Fibroblast of pulmonary artery (primary cell): ENCODE measurements at regions not wholly inside any gene's neighbourhood (a gene's known extent, or its start where the extent isn't known, plus 50 kb on each side); places are given as distances from the start of the nearest gene placed in this dataset.
"Not testable (repeated sequence)": the region's sequence is repeated elsewhere in the genome, so short reads cannot be mapped to it uniquely, and the experiment has no call there.

Experiments used
- DNase-seq: peaks from one replicate; pipeline ENCODE4 v3.0.0-alpha.2; 2010; ENCODE audit warnings: low read depth
- H3K4me3 ChIP-seq: replicated peaks from 2 replicates; pipeline ENCODE4 v1.5.1; 2011; ENCODE audit warnings: low read depth, mild to moderate bottlenecking, control low read depth, low read length, moderate library complexity
- TF ChIP-seq, protein P1 (sequence below): IDR thresholded peaks from 2 replicates; pipeline ENCODE4 v1.5.1; 2011; ENCODE audit warnings: mild to moderate bottlenecking, control low read depth, low read length, inconsistent platforms; ENCODE audit errors: missing control alignments

DNA sequence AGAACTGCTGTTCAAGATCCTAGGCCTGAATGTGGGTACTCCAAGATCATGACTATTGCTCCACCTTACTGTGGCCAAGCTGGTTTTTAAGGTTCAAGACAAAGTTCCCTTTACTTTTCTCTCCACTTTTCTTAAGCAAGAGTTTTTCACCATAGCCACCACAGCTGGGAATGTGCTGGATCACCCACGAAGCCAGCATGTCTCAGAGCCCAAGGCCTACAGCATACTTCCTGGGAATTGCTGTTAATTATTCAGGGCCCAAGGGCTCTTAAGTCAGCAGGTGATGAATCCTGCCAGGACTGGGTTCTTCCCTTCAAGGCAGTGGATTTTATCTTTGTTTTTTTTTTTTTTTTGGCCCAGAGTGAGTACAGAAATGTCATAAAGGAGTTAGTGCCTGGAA, 149.4 kb upstream of the TUSC1 start:
- TF ChIP-seq, protein P1, sequence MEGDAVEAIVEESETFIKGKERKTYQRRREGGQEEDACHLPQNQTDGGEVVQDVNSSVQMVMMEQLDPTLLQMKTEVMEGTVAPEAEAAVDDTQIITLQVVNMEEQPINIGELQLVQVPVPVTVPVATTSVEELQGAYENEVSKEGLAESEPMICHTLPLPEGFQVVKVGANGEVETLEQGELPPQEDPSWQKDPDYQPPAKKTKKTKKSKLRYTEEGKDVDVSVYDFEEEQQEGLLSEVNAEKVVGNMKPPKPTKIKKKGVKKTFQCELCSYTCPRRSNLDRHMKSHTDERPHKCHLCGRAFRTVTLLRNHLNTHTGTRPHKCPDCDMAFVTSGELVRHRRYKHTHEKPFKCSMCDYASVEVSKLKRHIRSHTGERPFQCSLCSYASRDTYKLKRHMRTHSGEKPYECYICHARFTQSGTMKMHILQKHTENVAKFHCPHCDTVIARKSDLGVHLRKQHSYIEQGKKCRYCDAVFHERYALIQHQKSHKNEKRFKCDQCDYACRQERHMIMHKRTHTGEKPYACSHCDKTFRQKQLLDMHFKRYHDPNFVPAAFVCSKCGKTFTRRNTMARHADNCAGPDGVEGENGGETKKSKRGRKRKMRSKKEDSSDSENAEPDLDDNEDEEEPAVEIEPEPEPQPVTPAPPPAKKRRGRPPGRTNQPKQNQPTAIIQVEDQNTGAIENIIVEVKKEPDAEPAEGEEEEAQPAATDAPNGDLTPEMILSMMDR, result no peak
- DNase-seq, result no peak
- no peak overlapping the region for H3K4me3 ChIP-seq

DNA sequence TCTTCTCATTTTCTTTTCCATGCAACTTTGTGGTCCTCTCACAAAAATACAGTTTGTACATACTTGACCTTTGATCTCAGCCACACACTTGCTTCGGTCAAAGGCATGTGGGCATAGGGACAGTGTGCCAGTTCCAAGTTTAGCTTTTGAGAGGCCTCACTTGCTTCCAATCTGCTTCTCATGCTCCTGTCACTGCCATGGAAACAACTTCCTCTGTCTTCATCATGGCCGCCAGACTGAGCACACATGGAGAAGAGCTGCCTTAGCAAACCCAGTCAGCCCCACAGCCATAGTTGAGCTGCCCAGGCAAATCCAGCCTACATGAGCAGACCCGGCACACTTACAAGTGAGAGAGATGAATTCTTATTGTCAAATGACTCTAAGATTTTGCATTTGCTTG, 138.2 kb upstream of the TUSC1 start:
- H3K4me3 ChIP-seq, result no peak overlapping the region
- no peak for DNase-seq
- TF ChIP-seq, protein P1, result no peak

DNA sequence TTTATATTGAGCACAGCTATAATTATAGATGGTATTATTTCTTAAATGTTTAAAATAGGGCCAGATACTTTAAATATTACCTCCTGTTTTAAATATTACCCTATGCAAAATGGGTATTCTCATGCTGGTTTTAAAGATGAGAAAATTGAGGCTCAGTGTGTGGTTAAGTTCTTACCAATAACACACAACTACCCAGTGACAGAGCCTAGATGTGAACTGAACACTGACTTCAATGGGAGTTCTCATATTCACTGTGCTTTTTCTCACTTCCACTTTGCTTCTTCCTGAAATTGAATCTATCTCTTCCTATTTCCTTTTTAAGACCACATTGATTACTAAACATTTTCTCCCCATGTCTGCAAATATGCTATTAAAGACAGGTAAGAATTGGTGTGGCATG, 135.8 kb upstream of the TUSC1 start:
- TF ChIP-seq, protein P1, result no peak
- no peak overlapping the region for H3K4me3 ChIP-seq
- DNase-seq, result no peak

DNA sequence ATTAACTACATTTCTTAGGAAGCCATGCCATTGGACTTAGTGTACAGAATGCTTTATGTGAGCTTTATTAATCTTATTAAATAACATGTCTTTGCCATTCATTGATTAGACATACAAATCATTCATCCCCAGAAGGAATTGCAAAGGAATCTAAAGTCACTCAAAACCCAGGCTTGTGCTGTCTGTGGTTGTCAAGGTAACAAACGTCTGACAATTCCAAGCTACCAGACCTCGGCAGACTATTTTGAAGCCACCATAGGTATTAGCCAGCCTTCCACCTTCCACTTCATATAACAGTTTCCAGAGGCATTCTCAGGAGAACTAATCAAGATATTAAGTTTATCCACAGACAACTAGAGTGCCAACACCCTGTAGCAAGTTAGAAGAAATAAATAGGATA, 135.2 kb upstream of the TUSC1 start:
- no peak overlapping the region for H3K4me3 ChIP-seq
- TF ChIP-seq, protein P1, result no peak
- no peak for DNase-seq

DNA sequence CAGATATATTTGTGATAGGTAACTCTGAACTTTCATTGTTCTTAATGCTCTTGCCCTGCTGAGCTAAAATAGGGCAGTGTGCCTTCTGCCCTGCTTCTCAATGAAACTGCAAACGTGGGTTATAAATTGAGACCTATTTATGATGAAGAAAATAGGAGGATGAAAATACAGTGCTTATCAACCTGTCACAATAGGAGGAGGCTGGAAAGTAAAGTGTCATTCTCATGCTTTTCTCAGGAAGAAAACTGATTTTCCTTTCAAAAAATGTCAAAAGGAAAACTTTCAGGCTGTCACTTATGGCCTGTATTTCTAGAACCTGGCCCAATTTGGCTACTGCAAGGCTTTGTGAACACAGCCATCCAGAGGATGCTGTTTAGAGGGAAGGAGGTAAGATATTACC, 130.3 kb upstream of the TUSC1 start:
- no peak for DNase-seq
- TF ChIP-seq, protein P1, result no peak
- no peak overlapping the region for H3K4me3 ChIP-seq

DNA sequence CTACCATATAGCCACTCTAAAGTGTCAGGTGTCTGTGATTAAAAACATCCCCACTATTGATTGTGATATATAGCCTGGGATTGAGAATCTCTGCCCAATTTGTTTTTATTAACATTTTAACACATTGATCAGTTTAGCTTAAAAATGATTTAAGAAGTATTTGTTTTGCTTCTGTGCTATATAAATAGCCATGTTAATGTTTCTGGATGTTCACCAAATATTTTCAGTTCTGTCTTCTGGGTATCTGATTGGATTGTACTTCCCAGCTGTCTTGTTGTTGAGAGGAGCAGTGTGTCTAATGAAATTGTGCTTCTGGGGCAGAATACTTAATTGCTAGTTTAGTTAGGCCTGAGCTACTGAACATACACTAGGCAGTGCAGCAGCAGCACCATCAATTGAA, 126.6 kb upstream of the TUSC1 start:
- DNase-seq, result no peak
- TF ChIP-seq, protein P1, result no peak
- H3K4me3 ChIP-seq, result no peak overlapping the region

DNA sequence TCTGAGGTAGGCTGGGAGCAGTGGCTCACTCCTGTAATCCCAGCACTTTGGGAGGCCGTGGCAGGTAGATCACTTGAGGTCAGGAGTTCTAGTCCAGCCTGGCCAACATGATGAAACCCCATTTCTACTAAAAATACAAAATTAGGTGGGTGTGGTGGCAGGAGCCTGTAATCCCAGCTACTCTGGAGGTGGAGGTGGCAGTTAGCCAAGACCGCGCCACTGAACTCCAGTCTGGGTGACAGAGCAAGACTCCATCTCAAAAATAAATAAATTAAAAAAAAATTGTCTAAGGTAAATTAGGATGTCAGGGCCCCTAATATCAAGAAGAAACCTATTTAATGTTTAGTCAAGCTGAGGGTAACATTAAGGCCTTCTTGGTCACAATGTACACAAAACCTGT, 123.7 kb upstream of the TUSC1 start:
- not testable (repeated sequence) for H3K4me3 ChIP-seq, DNase-seq

DNA sequence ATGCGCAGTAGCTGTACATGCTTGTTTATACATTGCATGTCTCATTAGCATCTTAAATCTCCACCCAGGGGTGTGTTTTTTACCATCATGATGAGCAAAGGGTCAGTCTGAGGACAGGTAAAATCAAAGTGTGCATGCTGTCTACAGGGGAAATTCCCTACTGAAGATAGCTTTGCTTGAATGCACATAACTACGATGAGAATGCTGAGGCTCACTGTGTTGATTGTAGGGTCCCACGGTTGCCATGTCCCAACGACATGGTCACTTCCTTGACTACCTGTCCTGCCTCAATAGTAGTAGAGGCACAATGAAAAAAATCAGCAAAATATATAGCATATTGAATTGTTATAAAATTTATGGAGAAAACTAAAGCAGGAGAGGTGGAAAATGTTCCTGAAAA, 95.6 kb upstream of the TUSC1 start:
- no peak for DNase-seq
- TF ChIP-seq, protein P1, result no peak

More for the DNA sequence above, 95.6 kb upstream of the TUSC1 start:
- no peak overlapping the region for H3K4me3 ChIP-seq
